HG03521 (cell line): ENCODE measurements at regions not wholly inside any gene's neighbourhood (a gene's known extent, or its start where the extent isn't known, plus 50 kb on each side); places are given as distances from the start of the nearest gene placed in this dataset.

Experiments
- ATAC-seq: cut with Tn5 transposase; IDR thresholded peaks from one replicate; pipeline ENCODE4 v1.9.1; 2021; ENCODE audit warnings: mild to moderate bottlenecking, moderate library complexity; ENCODE audit not compliant: unreplicated experiment

DNA sequence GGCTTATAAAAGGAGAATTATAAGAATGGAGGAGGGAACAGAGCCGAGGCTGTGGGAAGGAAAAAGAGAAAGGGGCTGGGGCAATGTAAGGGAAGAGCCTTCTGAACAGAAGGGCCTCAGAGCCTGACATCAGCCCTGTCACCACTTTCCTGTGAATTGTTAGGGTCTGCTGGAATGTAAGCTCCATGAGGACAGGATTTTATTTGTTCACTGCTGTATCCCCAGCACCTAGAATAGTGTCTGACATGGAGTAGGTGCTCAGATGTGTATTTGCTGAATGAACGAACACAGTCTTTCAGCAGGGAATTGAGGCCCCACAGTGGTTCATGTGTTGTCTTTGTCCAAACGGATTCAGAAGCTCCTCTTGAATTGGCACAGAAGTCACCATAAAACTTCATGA, 251.5 kb downstream of the OPA1 start:
- no peak for ATAC-seq

DNA sequence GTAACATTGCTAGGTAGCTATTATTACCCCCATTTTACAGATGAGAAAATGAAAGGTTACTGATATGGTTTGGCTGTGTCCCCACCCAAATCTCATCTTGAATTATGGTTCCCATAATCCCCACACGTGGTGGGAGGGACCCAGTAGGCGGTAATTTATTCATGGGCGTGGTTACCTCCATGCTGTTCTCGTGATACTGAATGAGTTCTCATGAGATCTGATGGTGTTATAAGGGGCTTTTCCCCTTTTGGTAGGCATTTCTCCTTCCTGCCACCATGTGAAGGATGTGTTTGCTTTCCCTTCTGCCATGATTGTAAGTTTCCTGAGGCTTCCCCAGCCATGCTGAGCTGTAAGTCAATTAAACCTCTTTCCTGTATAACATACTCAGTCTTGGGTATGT, 252.1 kb downstream of the OPA1 start:
- no peak for ATAC-seq

GRCh38 chr3:193846569-193846968, 253.6 kb downstream of the OPA1 start:
- ATAC-seq = no peak

GRCh38 chr3:193847402-193847801, 254.4 kb downstream of the OPA1 start:
- no peak for ATAC-seq

GRCh38 chr3:193848547-193848946, 255.5 kb downstream of the OPA1 start:
- no peak for ATAC-seq

DNA sequence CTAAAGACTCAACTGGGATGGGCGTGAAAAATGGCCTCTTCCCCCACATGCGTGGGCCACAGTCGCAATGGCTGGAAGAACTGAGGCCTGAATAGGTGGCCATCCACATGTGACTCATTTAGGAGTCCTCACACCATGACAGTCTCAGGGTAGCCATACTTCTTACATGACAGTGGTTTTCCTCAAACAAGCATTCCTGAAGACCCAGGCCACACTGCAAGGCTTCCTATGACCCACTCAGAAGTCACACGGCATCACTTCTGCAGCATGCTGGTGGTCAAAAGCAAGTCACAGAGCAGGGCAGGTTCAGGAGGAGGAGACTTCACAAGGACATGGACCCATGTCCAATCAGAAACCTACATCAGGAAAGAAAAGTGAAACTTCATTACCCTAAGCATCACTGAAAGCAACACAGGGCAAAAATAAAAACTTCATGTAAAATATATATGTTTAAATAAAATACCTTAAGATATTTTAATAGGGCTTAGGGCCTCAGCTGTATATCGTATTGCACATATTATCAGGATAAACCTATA, 257.1 kb downstream of the OPA1 start:
- ATAC-seq = no peak

GRCh38 chr3:193851428-193851847, 258.4 kb downstream of the OPA1 start:
- ATAC-seq = no peak

GRCh38 chr3:193851941-193852674, 259.1 kb downstream of the OPA1 start:
- no peak for ATAC-seq

GRCh38 chr3:193852901-193853300, 259.9 kb downstream of the OPA1 start:
- no peak for ATAC-seq

DNA sequence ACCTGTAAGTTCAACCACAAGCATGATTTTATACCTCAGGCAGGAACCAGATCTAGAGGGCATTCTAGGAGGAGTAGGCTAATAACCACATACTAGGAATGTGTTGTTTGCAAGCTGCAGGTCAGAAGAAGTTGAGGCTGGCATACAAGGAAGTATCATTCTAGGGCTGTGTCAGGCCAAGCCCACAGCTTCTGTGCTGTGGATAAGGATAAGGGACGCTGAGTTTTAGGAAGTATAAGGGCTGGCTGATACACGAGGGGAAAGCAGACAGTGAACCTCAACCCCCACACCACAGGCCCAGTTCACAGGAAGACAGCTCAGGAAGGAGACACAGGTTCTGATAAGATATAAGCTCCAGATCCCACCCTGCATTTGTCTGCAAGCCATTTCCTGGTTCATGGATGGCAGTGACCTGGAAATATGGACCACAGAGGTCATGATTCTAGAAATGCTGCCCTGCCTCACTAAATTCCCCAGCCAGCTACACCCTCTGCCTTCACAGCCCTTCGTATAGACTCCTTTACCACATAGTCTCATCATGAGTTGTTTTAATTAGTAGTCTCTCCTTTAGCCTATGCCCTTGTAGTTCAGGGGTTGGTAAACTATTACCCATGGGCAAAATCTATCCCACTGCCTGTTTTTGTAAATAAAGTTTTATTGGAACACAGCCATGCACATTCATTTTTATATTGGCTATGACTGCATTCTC, 260.7 kb downstream of the OPA1 start:
- ATAC-seq = no peak

DNA sequence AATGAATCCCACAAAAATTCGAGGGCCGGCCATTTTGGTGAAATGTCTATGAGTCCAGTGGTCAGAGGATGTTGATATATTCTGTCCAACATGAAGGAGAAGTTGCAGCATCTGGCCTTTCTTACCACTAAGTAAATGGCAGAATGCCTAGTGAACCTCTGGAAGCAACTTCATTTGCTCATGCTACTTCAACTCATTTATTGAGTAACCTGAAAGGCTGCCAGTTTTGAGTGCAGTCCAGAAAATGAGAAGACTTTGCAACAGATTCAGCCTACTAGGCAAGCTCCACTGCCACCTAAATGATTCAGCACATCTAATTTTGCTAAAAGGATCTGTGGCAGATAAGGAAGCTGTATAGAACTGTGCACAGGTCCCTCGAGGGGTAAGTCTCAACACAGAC, 265.0 kb downstream of the OPA1 start:
- no peak for ATAC-seq

DNA sequence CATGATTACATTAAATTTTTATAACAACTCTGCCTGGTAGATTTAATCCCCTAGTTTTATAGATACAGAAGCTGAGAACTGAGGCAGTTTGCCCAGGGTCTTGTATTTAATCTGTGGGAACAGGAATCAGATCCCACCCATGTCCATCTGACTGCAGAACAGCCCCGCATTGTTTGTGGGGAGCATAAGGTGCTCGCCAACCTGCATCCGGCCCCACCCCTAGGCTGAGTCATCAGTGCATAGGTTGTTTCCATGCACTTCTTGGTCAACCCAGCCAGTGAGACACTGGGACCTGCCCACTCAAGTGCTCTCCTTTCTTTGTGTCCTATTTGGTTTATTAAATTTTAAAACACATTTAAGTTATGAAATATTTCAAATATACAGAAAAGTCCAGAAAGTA, 266.2 kb downstream of the OPA1 start:
- ATAC-seq = no peak

DNA sequence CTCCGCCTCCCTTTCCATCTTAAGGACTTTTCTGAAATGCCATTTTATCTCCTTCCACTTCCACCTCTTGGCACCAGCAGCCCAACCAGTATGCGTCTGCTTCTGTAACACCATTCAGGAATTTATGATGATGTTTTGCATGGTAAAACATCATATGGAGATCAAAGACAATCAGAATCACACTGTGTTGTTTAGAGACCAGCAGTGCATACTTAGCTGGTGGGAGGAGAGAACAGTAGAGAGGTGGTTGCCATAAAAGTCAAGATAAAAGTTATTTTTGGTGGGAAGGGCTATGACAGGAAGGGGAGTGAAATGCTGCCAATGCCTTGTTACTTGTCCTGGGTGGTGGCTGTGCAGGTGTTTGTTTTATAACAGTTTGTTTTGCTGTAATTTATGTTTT, 268.0 kb downstream of the OPA1 start:
- no peak for ATAC-seq

GRCh38 chr3:193862843-193863242, 269.8 kb downstream of the OPA1 start:
- ATAC-seq = no peak

GRCh38 chr3:193863657-193864357, 270.8 kb downstream of the OPA1 start:
- no peak for ATAC-seq

DNA sequence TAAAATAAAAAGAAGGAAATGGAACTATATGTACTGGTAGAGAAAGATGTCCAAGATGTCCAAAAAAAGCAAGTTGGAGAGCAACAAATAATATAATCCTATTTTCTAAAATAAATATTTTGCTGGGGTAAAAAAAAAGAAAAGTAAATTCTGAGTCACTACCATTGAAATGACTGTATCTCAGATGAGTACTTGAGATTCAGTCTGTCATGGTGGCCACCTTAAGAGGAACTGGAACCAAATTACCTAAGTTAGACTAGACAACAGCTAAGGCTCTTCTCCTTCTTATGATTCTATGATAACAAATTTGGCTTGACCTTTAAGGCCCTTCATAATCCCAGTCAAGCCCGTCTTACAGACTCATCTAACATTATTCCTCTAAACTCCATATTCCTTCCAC, 270.6 kb upstream of the HES1 start:
- ATAC-seq = peak; percentile 93

- ATAC-seq = no peak
Measured at GRCh38 chr3:193865896-193866480, 270.0 kb upstream of the HES1 start.

DNA sequence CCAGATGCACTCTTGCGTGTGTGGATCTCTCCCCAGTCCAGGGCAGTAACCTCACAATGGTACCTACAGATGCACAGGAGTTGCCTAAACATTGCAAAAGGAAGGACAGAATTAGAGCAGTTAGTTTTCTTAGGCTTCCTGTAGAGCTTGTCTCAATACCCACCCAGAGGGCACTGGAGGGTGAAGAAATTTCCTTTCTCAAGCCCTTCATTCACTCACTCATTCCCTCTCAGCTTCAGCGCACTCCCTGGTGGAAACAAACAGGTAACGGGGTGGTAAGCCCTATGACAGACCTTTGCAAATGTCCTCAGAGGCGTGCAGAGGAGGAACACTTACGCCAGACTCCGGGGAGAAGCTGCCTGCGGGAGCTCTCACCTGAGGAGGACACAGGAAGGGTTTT, 267.4 kb upstream of the HES1 start:
- ATAC-seq = no peak

DNA sequence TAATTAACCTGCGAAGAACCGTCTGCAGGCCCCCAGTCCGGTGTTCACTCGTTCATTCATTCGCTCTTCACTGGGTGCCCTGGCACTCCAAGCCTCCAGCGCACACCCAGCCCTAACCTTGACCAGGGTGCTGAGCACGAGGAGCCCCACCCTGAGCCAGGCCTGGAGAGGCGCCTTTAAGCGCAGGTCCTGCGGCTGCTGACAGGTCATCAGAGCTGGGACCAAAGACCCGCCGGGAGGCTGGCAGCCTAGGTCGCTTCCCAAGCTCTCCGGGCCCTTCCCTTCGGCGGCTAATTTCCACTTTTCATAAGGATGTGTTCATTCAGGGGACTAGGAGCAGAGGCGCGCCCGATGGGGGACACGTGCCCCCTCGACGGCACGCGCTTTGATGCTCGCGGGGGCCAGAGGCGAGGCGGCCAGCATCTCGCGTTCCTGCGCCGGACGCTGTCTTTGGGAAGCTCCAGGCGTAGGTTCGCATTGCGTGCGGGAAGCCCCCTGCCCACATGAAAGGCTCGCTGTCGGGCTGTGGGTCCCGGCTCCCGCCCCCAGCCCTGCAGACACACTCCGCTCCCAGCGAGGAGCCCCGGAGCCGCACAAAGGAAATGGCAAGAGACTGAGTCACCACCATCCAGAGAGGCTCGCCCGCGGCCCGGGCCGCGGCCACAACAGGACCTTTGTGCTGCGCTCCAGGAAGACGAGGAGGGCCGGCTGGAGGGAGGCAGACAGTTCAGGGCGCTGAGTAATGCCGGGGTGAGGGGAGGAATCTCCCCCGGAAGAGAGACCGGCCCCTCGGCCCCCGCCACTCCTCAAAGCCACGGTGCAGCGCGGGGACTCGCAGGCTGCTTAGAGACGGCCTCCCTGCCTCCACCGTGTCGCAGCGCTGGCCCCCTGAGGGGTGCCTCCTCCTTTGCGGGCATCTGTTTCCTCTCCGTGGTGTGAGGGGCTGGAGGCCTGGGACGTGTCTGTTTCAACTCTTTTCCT, 266.4 kb upstream of the HES1 start:
- no peak for ATAC-seq
